ENCODE measurements at regions not wholly inside any gene's neighbourhood (a gene's known extent, or its start where the extent isn't known, plus 50 kb on each side); places are given as distances from the start of the nearest gene placed in this dataset.

DNA sequence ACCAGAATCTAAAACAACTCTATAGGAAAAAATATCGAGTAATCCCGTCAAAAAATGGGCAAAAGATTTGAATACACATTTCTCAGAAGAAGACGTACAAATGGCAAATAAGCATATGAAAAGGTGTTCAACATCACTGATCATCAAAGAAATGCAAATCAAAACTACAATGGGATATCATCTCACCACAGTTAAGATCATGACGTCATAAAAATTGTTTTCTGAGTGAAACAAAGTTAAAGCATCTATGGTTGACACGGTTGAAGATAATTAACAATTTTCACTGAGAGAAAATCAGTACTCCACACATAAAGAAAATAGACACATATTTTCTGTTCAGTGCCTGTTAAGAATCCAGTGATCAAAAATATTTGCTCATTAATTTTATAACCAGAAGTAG is 1010.8 kb upstream of the ADGRL3 start:
- intact Hi-C loops (cut with micrococcal nuclease) (no loop called here), dilution Hi-C loops (cut with MboI; ENCODE audit: extremely low pct_ligation_motif_present, low sequenced_read_pairs) (no loop called here)
- H3K4me1 ChIP-seq (ENCODE audit: control insufficient read depth, extremely low read depth, insufficient read depth, low read length), result no peaks in the 10 kb centered on the region
- H2AFZ ChIP-seq (ENCODE audit: low read depth, low read length), result no peak overlapping the region
- H3K9me1 ChIP-seq (replicated peaks; ENCODE audit: control insufficient read depth, extremely low read depth, insufficient read depth, low read length), result no peaks in the 10 kb centered on the region
- TF ChIP-seq, protein P1, sequence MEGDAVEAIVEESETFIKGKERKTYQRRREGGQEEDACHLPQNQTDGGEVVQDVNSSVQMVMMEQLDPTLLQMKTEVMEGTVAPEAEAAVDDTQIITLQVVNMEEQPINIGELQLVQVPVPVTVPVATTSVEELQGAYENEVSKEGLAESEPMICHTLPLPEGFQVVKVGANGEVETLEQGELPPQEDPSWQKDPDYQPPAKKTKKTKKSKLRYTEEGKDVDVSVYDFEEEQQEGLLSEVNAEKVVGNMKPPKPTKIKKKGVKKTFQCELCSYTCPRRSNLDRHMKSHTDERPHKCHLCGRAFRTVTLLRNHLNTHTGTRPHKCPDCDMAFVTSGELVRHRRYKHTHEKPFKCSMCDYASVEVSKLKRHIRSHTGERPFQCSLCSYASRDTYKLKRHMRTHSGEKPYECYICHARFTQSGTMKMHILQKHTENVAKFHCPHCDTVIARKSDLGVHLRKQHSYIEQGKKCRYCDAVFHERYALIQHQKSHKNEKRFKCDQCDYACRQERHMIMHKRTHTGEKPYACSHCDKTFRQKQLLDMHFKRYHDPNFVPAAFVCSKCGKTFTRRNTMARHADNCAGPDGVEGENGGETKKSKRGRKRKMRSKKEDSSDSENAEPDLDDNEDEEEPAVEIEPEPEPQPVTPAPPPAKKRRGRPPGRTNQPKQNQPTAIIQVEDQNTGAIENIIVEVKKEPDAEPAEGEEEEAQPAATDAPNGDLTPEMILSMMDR (IDR thresholded peaks at IDR 0.05; ENCODE audit: extremely low read depth in 1 of 2, insufficient read depth in 1 of 2, low read depth in 1 of 2, low read length in 2 of 2), result no peak
- TF ChIP-seq FOS (IDR thresholded peaks at IDR 0.05; ENCODE audit: borderline replicate concordance, insufficient read depth, low read length) (no peak), POLR2A (IDR thresholded peaks at IDR 0.05; ENCODE audit: low read depth, low read length) (no peak), POLR2AphosphoS5 (IDR thresholded peaks at IDR 0.05; ENCODE audit: insufficient read depth, low read depth, low read length) (no peak), EZH2 (IDR thresholded peaks at IDR 0.05; ENCODE audit: borderline replicate concordance, low read depth, low read length, severe bottlenecking) (no peak), GATA2 (IDR thresholded peaks at IDR 0.05; ENCODE audit: insufficient read depth, insufficient read length, low read depth, low read length) (no peak), JUN (IDR thresholded peaks at IDR 0.05; ENCODE audit: borderline replicate concordance, insufficient read depth, insufficient read length, low read depth) (no peak), MYC (IDR thresholded peaks at IDR 0.05; ENCODE audit: low read depth, low read length) (no peak)
- TF ChIP-seq, protein P2, sequence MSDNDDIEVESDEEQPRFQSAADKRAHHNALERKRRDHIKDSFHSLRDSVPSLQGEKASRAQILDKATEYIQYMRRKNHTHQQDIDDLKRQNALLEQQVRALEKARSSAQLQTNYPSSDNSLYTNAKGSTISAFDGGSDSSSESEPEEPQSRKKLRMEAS (IDR thresholded peaks at IDR 0.05; ENCODE audit: insufficient read depth, insufficient read length), result no peak
- ChIA-PET POLR2A (no interaction called here), CTCF (no interaction called here)
- H4K20me1 ChIP-seq (replicated peaks; ENCODE audit: control insufficient read depth, extremely low read depth, insufficient read depth, low read length), result no peaks in the 10 kb centered on the region
- BruUV-seq (replicated peaks), result no TSS peak
- H3K4me3 ChIP-seq (replicated peaks in 1 of 3; ENCODE audit: insufficient read depth in 1 of 3, low read depth in 1 of 3, low read length in 3 of 3), result no peak overlapping the region
- no peaks in the 10 kb centered on the region for H3K27me3 ChIP-seq (ENCODE audit: control insufficient read depth in 2 of 2, insufficient read depth in 2 of 2, low read length in 2 of 2)
- H3K9ac ChIP-seq (replicated peaks; ENCODE audit: extremely low read depth, insufficient read depth, low read length), result no peak overlapping the region
- no peak overlapping the region for H3K4me2 ChIP-seq (ENCODE audit: insufficient read depth, low read length)
- H3K79me2 ChIP-seq (ENCODE audit: control insufficient read depth, insufficient read depth, low read length), result no peaks in the 10 kb centered on the region
- no peaks in the 10 kb centered on the region for H3K9me3 ChIP-seq (replicated peaks; ENCODE audit: control insufficient read depth, insufficient read depth, low read length)
- H3K27ac ChIP-seq (ENCODE audit: insufficient read depth, low read depth, low read length), result no peak overlapping the region
- no peak for DNase-seq (ENCODE audit: low read depth, low spot score)
- no peaks in the 10 kb centered on the region for H3K36me3 ChIP-seq (ENCODE audit: control insufficient read depth in 2 of 2, extremely low read depth in 1 of 2, insufficient read depth in 2 of 2, low read length in 2 of 2)
- FAIRE-seq, result no peak
